WERI-Rb-1 (cell line): ENCODE measurements at regions not wholly inside any gene's neighbourhood (a gene's known extent, or its start where the extent isn't known, plus 50 kb on each side); places are given as distances from the start of the nearest gene placed in this dataset.

Experiments
- DNase-seq: peaks from one replicate; pipeline ENCODE4 v3.0.0-alpha.2; 2020
- H3K27ac ChIP-seq: fragments of 250-450 bp; sonication (Bioruptor Pico); 2 replicates; pipeline ENCODE4 v1.5.1; 2020; ENCODE audit warnings: mild to moderate bottlenecking, moderate library complexity
- H3K27me3 ChIP-seq: fragments of 250-450 bp; sonication (Bioruptor Pico); 2 replicates; pipeline ENCODE4 v1.5.1; 2021; ENCODE audit warnings: mild to moderate bottlenecking, low read depth, moderate library complexity; ENCODE audit not compliant: insufficient read depth, severe bottlenecking
- H3K36me3 ChIP-seq: fragments of 250-450 bp; sonication (Bioruptor Pico); 2 replicates; pipeline ENCODE4 v1.5.1; 2020; ENCODE audit warnings: mild to moderate bottlenecking, moderate library complexity
- H3K4me3 ChIP-seq: 2 replicates; pipeline ENCODE4 v1.5.1; 2011; ENCODE audit warnings: low read depth, mild to moderate bottlenecking, control low read depth, low read length
- H3K9me3 ChIP-seq: fragments of 250-450 bp; sonication (Bioruptor Pico); 2 replicates; pipeline ENCODE4 v1.5.1; 2021; ENCODE audit warnings: mild to moderate bottlenecking, moderate library complexity; ENCODE audit not compliant: severe bottlenecking
- TF ChIP-seq, protein P1 (sequence below): IDR thresholded peaks from 2 replicates; pipeline ENCODE4 v1.5.1; 2011; ENCODE audit warnings: low read depth, mild to moderate bottlenecking, control low read depth, inconsistent platforms, low read length

- TF ChIP-seq, protein P1, sequence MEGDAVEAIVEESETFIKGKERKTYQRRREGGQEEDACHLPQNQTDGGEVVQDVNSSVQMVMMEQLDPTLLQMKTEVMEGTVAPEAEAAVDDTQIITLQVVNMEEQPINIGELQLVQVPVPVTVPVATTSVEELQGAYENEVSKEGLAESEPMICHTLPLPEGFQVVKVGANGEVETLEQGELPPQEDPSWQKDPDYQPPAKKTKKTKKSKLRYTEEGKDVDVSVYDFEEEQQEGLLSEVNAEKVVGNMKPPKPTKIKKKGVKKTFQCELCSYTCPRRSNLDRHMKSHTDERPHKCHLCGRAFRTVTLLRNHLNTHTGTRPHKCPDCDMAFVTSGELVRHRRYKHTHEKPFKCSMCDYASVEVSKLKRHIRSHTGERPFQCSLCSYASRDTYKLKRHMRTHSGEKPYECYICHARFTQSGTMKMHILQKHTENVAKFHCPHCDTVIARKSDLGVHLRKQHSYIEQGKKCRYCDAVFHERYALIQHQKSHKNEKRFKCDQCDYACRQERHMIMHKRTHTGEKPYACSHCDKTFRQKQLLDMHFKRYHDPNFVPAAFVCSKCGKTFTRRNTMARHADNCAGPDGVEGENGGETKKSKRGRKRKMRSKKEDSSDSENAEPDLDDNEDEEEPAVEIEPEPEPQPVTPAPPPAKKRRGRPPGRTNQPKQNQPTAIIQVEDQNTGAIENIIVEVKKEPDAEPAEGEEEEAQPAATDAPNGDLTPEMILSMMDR, result no peak
- no peak overlapping the region for H3K4me3 ChIP-seq
- no peaks in the 10 kb centered on the region for H3K36me3 ChIP-seq
- no peaks in the 10 kb centered on the region for H3K9me3 ChIP-seq
- no peaks in the 10 kb centered on the region for H3K27me3 ChIP-seq
- no peak overlapping the region for H3K27ac ChIP-seq
- no peak for DNase-seq
These were observed 359.0 kb downstream of the BTG1 start for GRCh38 chr12:91786499-91787272.

GRCh38 chr12:91785655-91786498 lies 359.8 kb downstream of the BTG1 start:
- Histone ChIP-seq H3K9me3 (no peaks in the 10 kb centered on the region), H3K27me3 (no peaks in the 10 kb centered on the region), H3K27ac (no peak overlapping the region), H3K36me3 (no peaks in the 10 kb centered on the region), H3K4me3 (no peak overlapping the region)
- no peak for DNase-seq
- TF ChIP-seq, protein P1, result no peak

DNA sequence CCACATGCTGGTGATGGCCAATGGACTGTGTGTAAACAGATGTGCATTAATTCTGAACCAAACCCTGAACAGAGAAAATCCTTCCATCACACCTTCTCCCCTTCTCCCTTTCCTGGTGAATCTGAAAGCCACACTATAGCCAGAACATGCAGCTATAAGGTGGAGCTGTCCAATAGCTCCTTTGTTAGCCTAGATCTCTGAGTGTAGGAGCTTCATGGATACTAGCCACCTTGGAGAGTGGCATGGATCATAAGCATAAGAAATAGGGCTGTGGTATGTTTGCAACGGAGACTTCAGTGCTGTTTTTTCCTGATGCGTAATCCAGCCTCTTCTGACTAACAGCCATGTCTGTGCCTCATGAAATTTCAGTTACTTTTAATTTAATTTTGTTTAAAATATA lies 364.5 kb downstream of the BTG1 start:
- no peak overlapping the region for H3K4me3 ChIP-seq
- H3K27me3 ChIP-seq, result no peaks in the 10 kb centered on the region
- no peak for DNase-seq
- H3K36me3 ChIP-seq, result no peaks in the 10 kb centered on the region
- no peaks in the 10 kb centered on the region for H3K9me3 ChIP-seq
- TF ChIP-seq, protein P1, result no peak
- H3K27ac ChIP-seq, result no peak overlapping the region

DNA sequence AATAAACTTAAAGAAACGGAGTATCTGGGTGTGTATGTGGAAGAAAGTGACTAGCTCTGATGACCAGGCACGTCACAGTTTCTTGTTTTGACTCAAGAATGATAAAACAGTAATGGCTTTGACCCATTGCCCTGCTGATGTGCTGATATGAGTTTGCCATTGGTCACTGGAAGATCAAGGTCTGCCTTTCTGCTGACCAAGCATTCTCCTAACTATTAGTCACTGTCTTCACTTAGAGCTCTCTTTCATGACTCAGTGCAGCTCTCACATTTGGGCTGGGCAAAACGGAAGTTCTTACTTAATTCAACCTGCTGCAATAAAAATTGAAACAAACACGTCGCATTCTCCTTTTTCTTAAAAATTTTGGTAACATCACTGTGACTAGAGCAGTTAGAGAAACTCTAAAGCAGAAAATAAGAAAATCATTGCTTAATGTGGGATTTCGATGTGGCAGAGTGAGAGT lies 366.7 kb downstream of the BTG1 start:
- Histone ChIP-seq H3K27ac (no peak overlapping the region), H3K27me3 (no peaks in the 10 kb centered on the region), H3K9me3 (no peaks in the 10 kb centered on the region), H3K4me3 (no peak overlapping the region), H3K36me3 (no peaks in the 10 kb centered on the region)
- no peak for DNase-seq
- TF ChIP-seq, protein P1, result no peak

GRCh38 chr12:91778091-91778832 lies 367.4 kb downstream of the BTG1 start:
- TF ChIP-seq, protein P1, result no peak
- no peak overlapping the region for H3K27ac ChIP-seq
- H3K36me3 ChIP-seq, result no peaks in the 10 kb centered on the region
- DNase-seq, result no peak
- no peak overlapping the region for H3K4me3 ChIP-seq
- H3K27me3 ChIP-seq, result no peaks in the 10 kb centered on the region
- no peaks in the 10 kb centered on the region for H3K9me3 ChIP-seq
